KMS-11 (cell line): ENCODE measurements at regions not wholly inside any gene's neighbourhood (a gene's known extent, or its start where the extent isn't known, plus 50 kb on each side); places are given as distances from the start of the nearest gene placed in this dataset.

ENCODE experiments used
- H2AFZ ChIP-seq: fragments of 200-600 bp; sonication (generic); 2 replicates; pipeline ENCODE4 v1.6.1; 2016; ENCODE audit warnings: antibody characterized with exemption, mixed run types, low read depth
- H3K27ac ChIP-seq: fragments of 200-600 bp; sonication (generic); 2 replicates; pipeline ENCODE4 v1.6.1; 2016; ENCODE audit warnings: mild to moderate bottlenecking, mixed run types
- H3K27me3 ChIP-seq: fragments of 200-600 bp; sonication (generic); 2 replicates; pipeline ENCODE4 v1.6.1; 2017; ENCODE audit warnings: mild to moderate bottlenecking, low read depth, mixed run types, moderate library complexity; ENCODE audit not compliant: insufficient read depth
- H3K36me3 ChIP-seq: fragments of 200-600 bp; sonication (generic); 2 replicates; pipeline ENCODE4 v1.6.1; 2017; ENCODE audit warnings: mild to moderate bottlenecking, mixed run types; ENCODE audit not compliant: insufficient read depth
- H3K4me1 ChIP-seq: fragments of 200-600 bp; sonication (generic); 2 replicates; pipeline ENCODE4 v1.6.1; 2016; ENCODE audit warnings: mild to moderate bottlenecking, low read depth, mixed run types; ENCODE audit not compliant: poor library complexity, severe bottlenecking
- H3K4me2 ChIP-seq: fragments of 200-600 bp; sonication (generic); 2 replicates; pipeline ENCODE4 v1.7.0; 2016; ENCODE audit warnings: mild to moderate bottlenecking, mixed run types
- H3K4me3 ChIP-seq: fragments of 200-600 bp; sonication (generic); IDR thresholded peaks from 2 replicates; pipeline ENCODE4 v1.6.1; 2017; ENCODE audit warnings: low read depth, low read length, mixed read lengths; ENCODE audit not compliant: insufficient read depth
- H3K79me2 ChIP-seq: fragments of 200-600 bp; sonication (generic); 2 replicates; pipeline ENCODE4 v1.6.1; 2016; ENCODE audit warnings: low read depth, mixed run types; ENCODE audit not compliant: insufficient read depth
- H3K9ac ChIP-seq: fragments of 200-600 bp; sonication (generic); 2 replicates; pipeline ENCODE4 v1.6.1; 2016; ENCODE audit warnings: mild to moderate bottlenecking, mixed run types
- H4K20me1 ChIP-seq: fragments of 200-600 bp; sonication (generic); 2 replicates; pipeline ENCODE4 v1.6.1; 2016; ENCODE audit warnings: mild to moderate bottlenecking, mixed run types; ENCODE audit not compliant: insufficient read depth
- CTCF ChIP-seq: fragments of 200-600 bp; sonication (generic); conservative IDR thresholded peaks from 2 replicates; pipeline ENCODE4 v1.6.1; 2017; ENCODE audit warnings: low read depth, mild to moderate bottlenecking, antibody characterized with exemption, low read length, moderate library complexity, mixed read lengths

- H3K4me1 ChIP-seq = no peaks in the 10 kb centered on the region
- no peaks in the 10 kb centered on the region for H4K20me1 ChIP-seq
- H3K4me2 ChIP-seq = no peak overlapping the region
- H3K79me2 ChIP-seq = no peaks in the 10 kb centered on the region
- H3K9ac ChIP-seq = no peak overlapping the region
- H3K27ac ChIP-seq = no peak overlapping the region
- H3K27me3 ChIP-seq = no peaks in the 10 kb centered on the region
- no peaks in the 10 kb centered on the region for H3K36me3 ChIP-seq
- no peak overlapping the region for H3K4me3 ChIP-seq
- TF ChIP-seq CTCF = no peak
- H2AFZ ChIP-seq = no peak overlapping the region
Measured at GRCh38 chr1:209505044-209505443, 78.5 kb upstream of the CAMK1G start.

DNA sequence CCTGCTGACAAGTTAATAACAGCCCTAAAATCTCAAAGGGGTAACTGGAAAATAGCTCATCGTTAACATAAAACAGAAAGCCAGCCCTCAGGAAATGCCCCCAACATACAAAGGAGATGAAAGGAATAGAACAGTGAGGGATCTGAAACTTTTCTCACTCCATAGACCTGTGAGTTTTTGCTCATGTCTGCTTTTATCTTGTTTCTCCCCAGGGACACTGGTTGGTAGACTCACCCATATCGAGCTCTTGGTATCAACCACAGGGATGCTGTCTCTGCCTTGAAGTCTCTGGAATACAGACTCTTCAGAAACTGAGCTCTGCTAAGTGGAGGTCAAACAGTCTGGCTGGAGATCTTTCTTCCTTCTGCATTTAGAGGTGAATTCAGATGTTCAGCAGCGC is 77.4 kb upstream of the CAMK1G start:
- H3K4me3 ChIP-seq = no peak overlapping the region
- no peak overlapping the region for H3K9ac ChIP-seq
- TF ChIP-seq CTCF = no peak
- no peaks in the 10 kb centered on the region for H3K27me3 ChIP-seq
- H3K36me3 ChIP-seq = no peaks in the 10 kb centered on the region
- no peak overlapping the region for H3K4me2 ChIP-seq
- H4K20me1 ChIP-seq = no peaks in the 10 kb centered on the region
- no peaks in the 10 kb centered on the region for H3K4me1 ChIP-seq
- no peak overlapping the region for H3K27ac ChIP-seq
- no peak overlapping the region for H2AFZ ChIP-seq
- no peaks in the 10 kb centered on the region for H3K79me2 ChIP-seq

DNA sequence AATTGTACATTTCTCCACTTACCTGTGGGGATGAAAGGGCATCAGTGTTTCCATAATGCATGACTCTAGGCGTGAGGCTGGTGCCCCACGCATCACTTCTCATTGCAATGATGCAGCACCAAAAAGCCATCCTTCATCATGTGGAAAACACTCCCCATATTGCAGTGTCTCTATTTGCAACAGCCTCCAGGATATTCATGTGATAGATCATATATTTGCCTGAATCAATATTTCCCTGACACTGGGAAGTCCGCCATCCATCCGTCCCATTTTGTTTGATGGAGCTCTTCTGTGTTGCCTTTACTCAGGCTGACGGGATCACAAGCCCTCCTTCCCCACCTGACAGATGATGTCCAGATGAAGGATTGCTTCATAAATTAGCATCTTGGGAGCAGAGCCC is 74.5 kb upstream of the CAMK1G start:
- Histone ChIP-seq H3K4me1 (no peaks in the 10 kb centered on the region), H3K27me3 (no peaks in the 10 kb centered on the region), H4K20me1 (no peaks in the 10 kb centered on the region), H3K79me2 (no peaks in the 10 kb centered on the region), H3K27ac (no peak overlapping the region), H3K4me2 (no peak overlapping the region), H3K9ac (no peak overlapping the region), H3K36me3 (no peaks in the 10 kb centered on the region), H3K4me3 (no peak overlapping the region), H2AFZ (no peak overlapping the region)
- TF ChIP-seq CTCF = no peak

DNA sequence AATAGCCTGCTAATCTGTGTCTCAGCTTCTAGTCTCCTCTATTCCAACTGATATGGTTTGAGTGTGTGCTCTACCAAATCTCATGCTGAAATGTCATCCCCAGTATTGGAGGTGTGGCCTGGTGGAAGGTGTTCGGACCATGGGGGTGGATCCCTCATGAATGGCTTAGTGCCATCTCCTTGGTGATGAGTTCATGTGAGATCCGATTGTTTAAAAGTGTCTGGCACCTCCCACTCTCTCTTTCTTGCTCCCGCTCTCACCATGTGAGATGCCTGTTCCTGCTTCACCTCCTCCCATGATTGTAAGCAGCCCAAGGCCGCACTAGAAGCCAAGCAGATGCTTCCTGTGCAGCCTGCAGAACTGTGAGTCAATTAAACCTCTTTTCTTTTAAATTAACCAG is 73.5 kb upstream of the CAMK1G start:
- H2AFZ ChIP-seq = no peak overlapping the region
- no peaks in the 10 kb centered on the region for H4K20me1 ChIP-seq
- H3K27me3 ChIP-seq = no peaks in the 10 kb centered on the region
- H3K79me2 ChIP-seq = no peaks in the 10 kb centered on the region
- no peak overlapping the region for H3K4me3 ChIP-seq
- no peaks in the 10 kb centered on the region for H3K4me1 ChIP-seq
- no peak overlapping the region for H3K4me2 ChIP-seq
- H3K27ac ChIP-seq = no peak overlapping the region
- no peak overlapping the region for H3K9ac ChIP-seq
- no peaks in the 10 kb centered on the region for H3K36me3 ChIP-seq
- TF ChIP-seq CTCF = no peak

GRCh38 chr1:209511169-209511568 is 72.3 kb upstream of the CAMK1G start:
- TF ChIP-seq CTCF = no peak

More at GRCh38 chr1:209511169-209511568, 72.3 kb upstream of the CAMK1G start:
- Histone ChIP-seq H3K27ac (no peak overlapping the region), H3K4me3 (no peak overlapping the region), H3K36me3 (no peaks in the 10 kb centered on the region), H4K20me1 (no peaks in the 10 kb centered on the region), H3K4me2 (no peak overlapping the region), H2AFZ (no peak overlapping the region), H3K27me3 (no peaks in the 10 kb centered on the region), H3K79me2 (no peaks in the 10 kb centered on the region), H3K9ac (no peak overlapping the region), H3K4me1 (no peaks in the 10 kb centered on the region)
